H1 (cell line): ENCODE measurements at regions not wholly inside any gene's neighbourhood (a gene's known extent, or its start where the extent isn't known, plus 50 kb on each side); places are given as distances from the start of the nearest gene placed in this dataset.

Source experiments
- CTCF ChIA-PET: fragments of 300-600 bp; sonication (Branson Sonifier 250); formaldehyde crosslinking; loops from one replicate; lab custom pipeline; 2021; ENCODE audit not compliant: partially characterized antibody; lab: Charles Lee
- POLR2A ChIA-PET: fragments of 300-600 bp; sonication (Branson Sonifier 250); formaldehyde crosslinking; loops from one replicate; lab custom pipeline; 2021; ENCODE audit warnings: inconsistent platforms; ENCODE audit not compliant: partially characterized antibody; lab: Charles Lee
- DNase-seq, 2 experiments: peaks; one replicate each; pipeline versions ENCODE4 v3.0.0 to v3.0.0-alpha.2; 2010 to 2022; ENCODE audit warnings: low spot score in 2 of 2, low read depth in 1 of 2, mixed read lengths in 1 of 2
- FAIRE-seq: peaks from 2 replicates; lab custom pipeline; 2011; peaks lifted over from hg19 to GRCh38; lab: Jason Lieb, UNC
- H2AFZ ChIP-seq: 2 replicates; pipeline ENCODE4 v1.8.1; 2012; ENCODE audit warnings: low read length, inconsistent platforms
- H2AK5ac ChIP-seq: 2 replicates; pipeline ENCODE4 v1.6.1; 2013; ENCODE audit warnings: low read depth, low read length
- H2BK120ac ChIP-seq: replicated peaks from 2 replicates; pipeline ENCODE3; 2013; ENCODE audit warnings: low read depth, low read length, inconsistent platforms
- H2BK12ac ChIP-seq: 2 replicates; pipeline ENCODE4 v1.6.1; 2013; ENCODE audit warnings: low read depth, low read length
- H2BK15ac ChIP-seq: 2 replicates; pipeline ENCODE4 v1.6.1; 2013; ENCODE audit warnings: low read length
- H2BK20ac ChIP-seq: 2 replicates; pipeline ENCODE4 v1.6.1; 2013; ENCODE audit warnings: low read length
- H2BK5ac ChIP-seq: 2 replicates; pipeline ENCODE4 v1.6.1; 2013; ENCODE audit warnings: low read depth, low read length
- H3K14ac ChIP-seq: 2 replicates; pipeline ENCODE4 v1.6.1; 2013; ENCODE audit warnings: inconsistent platforms; ENCODE audit not compliant: insufficient read length
- H3K18ac ChIP-seq: 2 replicates; pipeline ENCODE4 v1.6.1; 2013; ENCODE audit warnings: low read length; ENCODE audit errors: extremely low read depth
- H3K23ac ChIP-seq: 2 replicates; pipeline ENCODE4 v1.6.1; 2013; ENCODE audit warnings: inconsistent platforms; ENCODE audit not compliant: insufficient read length
- H3K23me2 ChIP-seq: 2 replicates; pipeline ENCODE4 v1.6.1; 2013; ENCODE audit warnings: low read depth, low read length
- H3K27ac ChIP-seq: 2 replicates; pipeline ENCODE4 v1.6.1; 2011; ENCODE audit warnings: low read depth, low read length, inconsistent platforms
- H3K27me3 ChIP-seq, 4 experiments: replicated peaks in 1 of 4; 1 replicate in 1 of 4; 2 replicates in 3 of 4; pipeline versions ENCODE4 v1.6.1 to v1.8.1; 2011 to 2013; ENCODE audit warnings: low read length in 3 of 4, mild to moderate bottlenecking in 3 of 4, inconsistent platforms in 2 of 4, mixed read lengths in 2 of 4, moderate library complexity in 1 of 4; ENCODE audit not compliant: control insufficient read depth in 3 of 4, insufficient read depth in 3 of 4; ENCODE audit errors: extremely low read depth in 1 of 4
- H3K36me3 ChIP-seq, 4 experiments: 2 replicates each; pipeline versions ENCODE4 v1.6.1 to v1.8.1; 2011 to 2013; ENCODE audit warnings: mild to moderate bottlenecking in 4 of 4, low read length in 3 of 4, moderate library complexity in 2 of 4, control low read depth in 1 of 4, inconsistent platforms in 1 of 4; ENCODE audit not compliant: insufficient read depth in 4 of 4, control insufficient read depth in 2 of 4
- H3K4ac ChIP-seq: replicated peaks from 2 replicates; pipeline ENCODE3; 2013; ENCODE audit warnings: low read length, low read depth, mixed read lengths, inconsistent platforms; ENCODE audit not compliant: insufficient read length
- H3K4me1 ChIP-seq, 4 experiments: replicated peaks in 1 of 4; 1 replicate in 1 of 4; 2 replicates in 3 of 4; pipeline versions ENCODE4 v1.6.1 to v1.8.1; 2011 to 2013; ENCODE audit warnings: low read length in 3 of 4, inconsistent platforms in 2 of 4, mixed read lengths in 1 of 4; ENCODE audit not compliant: insufficient read depth in 4 of 4, control insufficient read depth in 3 of 4
- H3K4me2 ChIP-seq, 2 experiments: 2 replicates each; pipeline versions ENCODE4 v1.6.1 to v1.8.1; 2011 to 2013; ENCODE audit warnings: low read depth in 2 of 2, low read length in 2 of 2, control low read depth in 1 of 2, inconsistent platforms in 1 of 2, mild to moderate bottlenecking in 1 of 2; ENCODE audit not compliant: insufficient read depth in 1 of 2
- H3K4me3 ChIP-seq, 4 experiments: fragments of 200-600, 300-600 bp in 1 of 4; sonication (generic), shearing (Covaris generic), sonication (Bioruptor Twin) in 1 of 4; 2 replicates each; pipeline versions ENCODE4 v1.5.1 to v1.8.1; 2011 to 2016; ENCODE audit warnings: low read length in 4 of 4, low read depth in 3 of 4, control low read depth in 2 of 4, inconsistent platforms in 2 of 4, mild to moderate bottlenecking in 2 of 4, mixed read lengths in 1 of 4, moderate library complexity in 1 of 4; ENCODE audit not compliant: insufficient read depth in 2 of 4; ENCODE audit errors: extremely low read depth in 1 of 4
- H3K56ac ChIP-seq: replicated peaks from 2 replicates; pipeline ENCODE3; 2013; ENCODE audit warnings: low read depth, mild to moderate bottlenecking, mixed read lengths, low read length, inconsistent platforms; ENCODE audit not compliant: insufficient read length
- H3K79me1 ChIP-seq: 2 replicates; pipeline ENCODE4 v1.6.1; 2013; ENCODE audit warnings: low read depth, low read length, control low read depth
- H3K79me2 ChIP-seq, 2 experiments: 2 replicates each; pipeline versions ENCODE4 v1.6.1 to v1.8.1; 2012 to 2013; ENCODE audit warnings: low read length in 2 of 2, mild to moderate bottlenecking in 2 of 2, inconsistent platforms in 1 of 2; ENCODE audit not compliant: insufficient read depth in 2 of 2, control insufficient read depth in 1 of 2
- H3K9ac ChIP-seq, 4 experiments: replicated peaks in 1 of 4; 1 replicate in 1 of 4; 2 replicates in 3 of 4; pipeline versions ENCODE4 v1.6.1 to v1.8.1; 2011 to 2013; ENCODE audit warnings: low read depth in 3 of 4, low read length in 3 of 4, control low read depth in 2 of 4, mild to moderate bottlenecking in 2 of 4, moderate library complexity in 2 of 4, inconsistent platforms in 1 of 4; ENCODE audit errors: extremely low read depth in 1 of 4
- H3K9me3 ChIP-seq, 2 experiments: 2 replicates each; pipeline versions ENCODE4 v1.6.1 to v1.8.1; 2012 to 2013; ENCODE audit warnings: mild to moderate bottlenecking in 2 of 2, moderate library complexity in 2 of 2, control low read depth in 1 of 2, inconsistent platforms in 1 of 2, low read depth in 1 of 2, low read length in 1 of 2, mixed read lengths in 1 of 2; ENCODE audit not compliant: insufficient read depth in 2 of 2
- H4K20me1 ChIP-seq, 2 experiments: replicated peaks in 1 of 2; 2 replicates each; pipeline versions ENCODE3 to v1.8.1; 2011 to 2013; ENCODE audit warnings: inconsistent platforms in 2 of 2, low read length in 2 of 2, mild to moderate bottlenecking in 1 of 2; ENCODE audit not compliant: insufficient read depth in 2 of 2, control insufficient read depth in 1 of 2
- H4K5ac ChIP-seq: 2 replicates; pipeline ENCODE4 v1.6.1; 2013; ENCODE audit warnings: low read length, low read depth, mixed read lengths, inconsistent platforms; ENCODE audit not compliant: insufficient read length
- H4K8ac ChIP-seq: 2 replicates; pipeline ENCODE4 v1.8.0; 2013; ENCODE audit warnings: mild to moderate bottlenecking, moderate library complexity, low read length, inconsistent platforms; ENCODE audit not compliant: insufficient read depth; ENCODE audit errors: extremely low read depth
- H4K91ac ChIP-seq: replicated peaks from 2 replicates; pipeline ENCODE3; 2013; ENCODE audit warnings: low read length, mixed read lengths, inconsistent platforms; ENCODE audit not compliant: insufficient read length
- ATF2 ChIP-seq: IDR thresholded peaks from 2 replicates; pipeline ENCODE4 v1.6.1; 2012; ENCODE audit warnings: low read length, inconsistent platforms
- E2F6 ChIP-seq: IDR thresholded peaks from 2 replicates; pipeline ENCODE4 v1.6.1; 2012; ENCODE audit warnings: inconsistent platforms
- FOSL1 ChIP-seq: IDR thresholded peaks from 2 replicates; pipeline ENCODE4 v1.6.1; 2011; ENCODE audit warnings: mild to moderate bottlenecking, low read depth, low read length, moderate library complexity; ENCODE audit not compliant: insufficient read depth
- GABPA ChIP-seq: IDR thresholded peaks from 2 replicates; pipeline ENCODE4 v1.6.1; 2011; ENCODE audit warnings: mild to moderate bottlenecking, low read length, moderate library complexity, borderline replicate concordance; ENCODE audit not compliant: insufficient read depth
- MAX ChIP-seq: IDR thresholded peaks from 2 replicates; pipeline ENCODE4 v1.6.1; 2012; ENCODE audit warnings: inconsistent platforms
- RFX5 ChIP-seq: IDR thresholded peaks from 2 replicates; pipeline ENCODE4 v1.6.1; 2011; ENCODE audit warnings: low read depth, low read length, improper control_type of control experiment, borderline replicate concordance
- RXRA ChIP-seq: IDR thresholded peaks from 2 replicates; pipeline ENCODE4 v1.6.1; 2011; ENCODE audit warnings: low read depth, mild to moderate bottlenecking, low read length, moderate library complexity; ENCODE audit not compliant: insufficient read depth
- SRF ChIP-seq: IDR thresholded peaks from 2 replicates; pipeline ENCODE4 v1.6.1; 2011; ENCODE audit warnings: mild to moderate bottlenecking, low read depth, low read length, moderate library complexity
- USF2 ChIP-seq: IDR thresholded peaks from 2 replicates; pipeline ENCODE4 v1.6.1; 2011; ENCODE audit warnings: low read length, improper control_type of control experiment
- YY1 ChIP-seq: IDR thresholded peaks from 2 replicates; pipeline ENCODE4 v1.6.1; 2011; ENCODE audit warnings: low read depth, mild to moderate bottlenecking, low read length
- ZNF274 ChIP-seq: IDR thresholded peaks from 2 replicates; pipeline ENCODE4 v1.7.0; 2012; ENCODE audit warnings: low read length, borderline replicate concordance; ENCODE audit errors: extremely low read depth

DNA sequence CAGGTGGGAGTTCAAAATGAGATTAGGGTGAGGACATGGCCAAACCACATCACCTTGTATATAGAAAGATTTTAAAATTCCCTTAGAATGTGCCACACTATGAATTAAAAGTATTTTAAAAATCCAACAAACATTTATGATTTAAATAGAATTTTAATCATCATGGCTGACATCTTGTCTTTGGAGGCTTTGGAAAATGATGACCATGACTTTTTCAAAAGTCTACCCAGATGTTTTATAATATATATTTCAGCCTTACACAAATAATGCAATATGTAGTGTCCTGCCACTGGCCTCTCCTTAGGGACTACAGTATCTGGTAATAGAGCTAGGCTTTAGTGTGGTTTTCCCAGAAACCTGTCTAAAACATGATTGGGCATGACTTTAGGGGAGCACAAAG, 1353.4 kb upstream of the GOT2 start:
- no peak overlapping the region for H3K4me3 ChIP-seq
- H3K27ac ChIP-seq, result no peak overlapping the region
- no peaks in the 10 kb centered on the region for H3K36me3 ChIP-seq
- peaks cover 0 to 6% of the 10 kb centered on the region in 2 experiments; a peak in 2 of 4 replicates for H3K9me3 ChIP-seq
- H4K20me1 ChIP-seq, result no peaks in the 10 kb centered on the region
- no peak overlapping the region for H2BK120ac ChIP-seq
- no peak overlapping the region for H2BK20ac ChIP-seq
- H2AFZ ChIP-seq, result no peak overlapping the region
- H3K4me1 ChIP-seq, result no peaks in the 10 kb centered on the region
- H3K56ac ChIP-seq, result no peak overlapping the region
- H4K8ac ChIP-seq, result no peak overlapping the region
- H3K4me2 ChIP-seq, result no peak overlapping the region
- DNase-seq, result no peak
- ChIA-PET POLR2A (no interaction called here), CTCF (no interaction called here)
- no peak overlapping the region for H3K18ac ChIP-seq
- H2BK15ac ChIP-seq, result no peak overlapping the region
- H4K5ac ChIP-seq, result no peak overlapping the region
- no peak overlapping the region for H2BK12ac ChIP-seq
- H3K23me2 ChIP-seq, result no peaks in the 10 kb centered on the region
- H4K91ac ChIP-seq, result no peak overlapping the region
- H3K23ac ChIP-seq, result no peak overlapping the region
- H2BK5ac ChIP-seq, result no peak overlapping the region
- TF ChIP-seq SRF (no peak), FOSL1 (no peak), E2F6 (no peak), ZNF274 (no peak), MAX (no peak), YY1 (no peak), ATF2 (no peak), RXRA (no peak), GABPA (no peak), RFX5 (no peak), USF2 (no peak)
- FAIRE-seq, result no peak
- H3K79me2 ChIP-seq, result no peaks in the 10 kb centered on the region
- no peaks in the 10 kb centered on the region for H3K27me3 ChIP-seq
- H3K79me1 ChIP-seq, result no peaks in the 10 kb centered on the region
- no peak overlapping the region for H2AK5ac ChIP-seq
- H3K14ac ChIP-seq, result no peak overlapping the region
- no peak overlapping the region for H3K9ac ChIP-seq
- no peak overlapping the region for H3K4ac ChIP-seq
